Stimulated activated naive CD4-positive, alpha-beta T cell (primary cell): ENCODE measurements at regions not wholly inside any gene's neighbourhood (a gene's known extent, or its start where the extent isn't known, plus 50 kb on each side); places are given as distances from the start of the nearest gene placed in this dataset.

Experiments
- DNase-seq, 6 experiments: peaks; one replicate each; lab custom pipeline; 2025; lab: John Stamatoyannopoulos, UW

GRCh38 chr14:27387463-27387862, 789.6 kb upstream of the NOVA1 start:
- DNase-seq, result no peak

GRCh38 chr14:27389402-27389801, 791.6 kb upstream of the NOVA1 start:
- no peak for DNase-seq

GRCh38 chr14:27390155-27390554, 792.3 kb upstream of the NOVA1 start:
- DNase-seq, result no peak

GRCh38 chr14:27391331-27391730, 793.5 kb upstream of the NOVA1 start:
- no peak for DNase-seq

- DNase-seq, result no peak
These were observed 794.3 kb upstream of the NOVA1 start for GRCh38 chr14:27392153-27392552.

- no peak for DNase-seq
These were observed 812.1 kb upstream of the NOVA1 start for GRCh38 chr14:27409944-27410343.

GRCh38 chr14:27410981-27411380, 813.1 kb upstream of the NOVA1 start:
- DNase-seq, result no peak

- no peak for DNase-seq
These were observed 830.0 kb upstream of the NOVA1 start for GRCh38 chr14:27427796-27428195.

GRCh38 chr14:27435923-27436670, 838.3 kb upstream of the NOVA1 start:
- DNase-seq, result no peak

- no peak for DNase-seq
These were observed 886.8 kb upstream of the NOVA1 start for GRCh38 chr14:27484633-27485032.

GRCh38 chr14:27485193-27485592, 887.4 kb upstream of the NOVA1 start:
- DNase-seq, result no peak

- no peak for DNase-seq
These were observed 908.4 kb upstream of the NOVA1 start for GRCh38 chr14:27506272-27506671.

- DNase-seq, result no peak
These were observed 930.5 kb upstream of the NOVA1 start for GRCh38 chr14:27528328-27528727.

GRCh38 chr14:27536748-27537147, 938.9 kb upstream of the NOVA1 start:
- no peak for DNase-seq

GRCh38 chr14:27546111-27546510, 948.3 kb upstream of the NOVA1 start:
- DNase-seq, result no peak

- no peak for DNase-seq
These were observed 956.0 kb upstream of the NOVA1 start for GRCh38 chr14:27553790-27554189.

GRCh38 chr14:27557445-27557844, 959.6 kb upstream of the NOVA1 start:
- DNase-seq, result no peak

GRCh38 chr14:27559848-27560247, 962.0 kb upstream of the NOVA1 start:
- DNase-seq, result no peak

- no peak for DNase-seq
These were observed 969.1 kb upstream of the NOVA1 start for GRCh38 chr14:27566843-27567382.

GRCh38 chr14:27573018-27573417, 975.2 kb upstream of the NOVA1 start:
- DNase-seq, result no peak

GRCh38 chr14:27587103-27587502, 989.3 kb upstream of the NOVA1 start:
- DNase-seq, result no peak

GRCh38 chr14:27605282-27605681, 1007.4 kb upstream of the NOVA1 start:
- DNase-seq, result no peak

- no peak for DNase-seq
These were observed 1010.5 kb upstream of the NOVA1 start for GRCh38 chr14:27608377-27608776.

- DNase-seq, result no peak
These were observed 1014.3 kb upstream of the NOVA1 start for GRCh38 chr14:27612121-27612520.
